ENCODE measurements at regions not wholly inside any gene's neighbourhood (a gene's known extent, or its start where the extent isn't known, plus 50 kb on each side); places are given as distances from the start of the nearest gene placed in this dataset.

DNA sequence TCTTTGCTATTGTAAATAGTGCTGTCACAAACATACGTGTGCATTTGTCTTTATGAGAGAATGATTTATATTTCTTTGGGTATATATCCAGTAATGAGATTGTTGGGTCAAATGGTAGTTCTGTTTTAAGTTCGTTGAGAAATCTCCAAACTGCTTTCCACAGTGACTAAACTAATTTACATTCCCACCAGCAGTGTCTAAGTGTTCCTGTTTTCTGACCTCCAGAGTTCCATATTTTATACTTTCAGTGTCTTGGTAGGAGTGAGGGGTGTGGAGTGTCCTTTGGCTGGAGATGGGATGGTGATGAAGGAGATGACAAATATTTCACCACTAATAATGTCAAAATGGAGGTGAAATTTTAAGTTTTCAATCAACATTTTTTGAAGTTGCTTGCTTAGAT lies 86.4 kb downstream of the DACT1 start:
- Histone ChIP-seq H2AFZ (ENCODE audit: insufficient read depth, low read depth, low read length, poor library complexity, severe bottlenecking) (no peak overlapping the region), H4K20me1 (ENCODE audit: control insufficient read depth, insufficient read depth, low read length, poor library complexity, severe bottlenecking) (no peaks in the 10 kb centered on the region), H3K4me2 (replicated peaks; ENCODE audit: low read depth, low read length, poor library complexity, severe bottlenecking) (no peak overlapping the region), H3K36me3 (replicated peaks in 1 of 2; ENCODE audit: control extremely low read depth in 1 of 2, control insufficient read depth in 1 of 2, extremely low read depth in 1 of 2, insufficient read depth in 2 of 2, low read length in 1 of 2) (no peaks in the 10 kb centered on the region), H3K4me1 (ENCODE audit: control insufficient read depth in 2 of 2, insufficient read depth in 2 of 2, low read length in 2 of 2) (no peaks in the 10 kb centered on the region), H3K27ac (ENCODE audit: low read length in 2 of 2) (no peak overlapping the region), H3K9me3 (ENCODE audit: control extremely low read depth in 1 of 3, control insufficient read depth in 2 of 3, insufficient read depth in 1 of 3, low read length in 2 of 3) (peaks cover 0 to 1% (median 0%) of the 10 kb centered on the region in 3 donors), H3K4me3 (ENCODE audit: control extremely low read depth in 1 of 5, extremely low read depth in 1 of 5, insufficient read depth in 1 of 5, low read depth in 2 of 5, low read length in 4 of 5) (no peak overlapping the region), H3K9ac (ENCODE audit: low read length) (no peak overlapping the region), H3K79me2 (ENCODE audit: control insufficient read depth, insufficient read depth, low read length) (no peaks in the 10 kb centered on the region), H3K27me3 (replicated peaks in 1 of 4; ENCODE audit: control extremely low read depth in 1 of 4, control insufficient read depth in 3 of 4, insufficient read depth in 4 of 4, low read length in 3 of 4) (no peaks in the 10 kb centered on the region)
- no peak overlapping the region for H3K4me3 Mint-ChIP-seq
- intact Hi-C loops (cut with micrococcal nuclease) = no loop called here
- H3K27ac Mint-ChIP-seq = no peak overlapping the region
- WGBS (ENCODE audit: insufficient coverage) = 80% methylated on average over 1 of the region's 2 CpGs
- TF ChIP-seq EZH2 (IDR thresholded peaks at IDR 0.05; ENCODE audit: borderline replicate concordance, insufficient read depth, low read depth, low read length, poor library complexity, severe bottlenecking) = no peak
- TF ChIP-seq, protein P1, sequence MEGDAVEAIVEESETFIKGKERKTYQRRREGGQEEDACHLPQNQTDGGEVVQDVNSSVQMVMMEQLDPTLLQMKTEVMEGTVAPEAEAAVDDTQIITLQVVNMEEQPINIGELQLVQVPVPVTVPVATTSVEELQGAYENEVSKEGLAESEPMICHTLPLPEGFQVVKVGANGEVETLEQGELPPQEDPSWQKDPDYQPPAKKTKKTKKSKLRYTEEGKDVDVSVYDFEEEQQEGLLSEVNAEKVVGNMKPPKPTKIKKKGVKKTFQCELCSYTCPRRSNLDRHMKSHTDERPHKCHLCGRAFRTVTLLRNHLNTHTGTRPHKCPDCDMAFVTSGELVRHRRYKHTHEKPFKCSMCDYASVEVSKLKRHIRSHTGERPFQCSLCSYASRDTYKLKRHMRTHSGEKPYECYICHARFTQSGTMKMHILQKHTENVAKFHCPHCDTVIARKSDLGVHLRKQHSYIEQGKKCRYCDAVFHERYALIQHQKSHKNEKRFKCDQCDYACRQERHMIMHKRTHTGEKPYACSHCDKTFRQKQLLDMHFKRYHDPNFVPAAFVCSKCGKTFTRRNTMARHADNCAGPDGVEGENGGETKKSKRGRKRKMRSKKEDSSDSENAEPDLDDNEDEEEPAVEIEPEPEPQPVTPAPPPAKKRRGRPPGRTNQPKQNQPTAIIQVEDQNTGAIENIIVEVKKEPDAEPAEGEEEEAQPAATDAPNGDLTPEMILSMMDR (IDR thresholded peaks at IDR 0.05) = no peak
- no peaks in the 10 kb centered on the region for H3K9me3 Mint-ChIP-seq (ENCODE audit: insufficient read depth)
- DNase-seq = no peak
- no peaks in the 10 kb centered on the region for H3K4me1 Mint-ChIP-seq
- POLR2A ChIA-PET = no interaction called here
- ATAC-seq (ENCODE audit: low read depth) = no peak
- CTCF ChIA-PET = no interaction called here
- H3K27me3 Mint-ChIP-seq = peaks cover 6% of the 10 kb centered on the region

DNA sequence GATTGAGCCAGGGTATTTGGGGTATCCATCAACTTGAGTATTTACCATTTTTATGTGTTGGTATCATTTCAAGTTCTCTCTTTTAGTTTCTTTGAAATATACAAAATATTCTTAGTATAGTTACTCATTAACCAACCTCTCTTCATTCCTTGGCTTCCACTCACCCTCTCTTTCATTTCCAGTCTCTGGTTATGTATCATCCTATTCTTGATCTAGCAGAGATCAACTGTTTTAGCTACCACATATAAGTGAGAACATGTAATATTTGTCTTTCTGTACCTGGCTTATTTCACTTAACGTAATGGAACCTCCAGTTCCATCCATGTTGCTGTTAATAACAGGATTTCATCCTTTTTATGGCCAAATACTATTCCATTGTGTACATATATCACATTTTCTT lies 86.9 kb downstream of the DACT1 start:
- Histone ChIP-seq H3K79me2 (ENCODE audit: control insufficient read depth, insufficient read depth, low read length) (no peaks in the 10 kb centered on the region), H3K36me3 (replicated peaks in 1 of 2; ENCODE audit: control extremely low read depth in 1 of 2, control insufficient read depth in 1 of 2, extremely low read depth in 1 of 2, insufficient read depth in 2 of 2, low read length in 1 of 2) (no peaks in the 10 kb centered on the region), H4K20me1 (ENCODE audit: control insufficient read depth, insufficient read depth, low read length, poor library complexity, severe bottlenecking) (no peaks in the 10 kb centered on the region), H3K4me2 (replicated peaks; ENCODE audit: low read depth, low read length, poor library complexity, severe bottlenecking) (no peak overlapping the region), H2AFZ (ENCODE audit: insufficient read depth, low read depth, low read length, poor library complexity, severe bottlenecking) (no peak overlapping the region), H3K4me3 (ENCODE audit: control extremely low read depth in 1 of 5, extremely low read depth in 1 of 5, insufficient read depth in 1 of 5, low read depth in 2 of 5, low read length in 4 of 5) (no peak overlapping the region), H3K9ac (ENCODE audit: low read length) (no peak overlapping the region), H3K27ac (ENCODE audit: low read length in 2 of 2) (no peak overlapping the region), H3K27me3 (replicated peaks in 1 of 4; ENCODE audit: control extremely low read depth in 1 of 4, control insufficient read depth in 3 of 4, insufficient read depth in 4 of 4, low read length in 3 of 4) (no peaks in the 10 kb centered on the region), H3K9me3 (ENCODE audit: control extremely low read depth in 1 of 3, control insufficient read depth in 2 of 3, insufficient read depth in 1 of 3, low read length in 2 of 3) (peaks cover 0 to 1% (median 0%) of the 10 kb centered on the region in 3 donors), H3K4me1 (ENCODE audit: control insufficient read depth in 2 of 2, insufficient read depth in 2 of 2, low read length in 2 of 2) (no peaks in the 10 kb centered on the region)
- intact Hi-C loops (cut with micrococcal nuclease) = no loop called here
- ChIA-PET CTCF (no interaction called here), POLR2A (no interaction called here)
- ATAC-seq (ENCODE audit: low read depth) = no peak
- Mint-ChIP-seq H3K9me3 (ENCODE audit: insufficient read depth) (no peaks in the 10 kb centered on the region), H3K4me3 (no peak overlapping the region), H3K4me1 (no peaks in the 10 kb centered on the region), H3K27ac (no peak overlapping the region), H3K27me3 (peaks cover 5% of the 10 kb centered on the region)
- DNase-seq = no peak
- TF ChIP-seq EZH2 (IDR thresholded peaks at IDR 0.05; ENCODE audit: borderline replicate concordance, insufficient read depth, low read depth, low read length, poor library complexity, severe bottlenecking) = no peak
- TF ChIP-seq, protein P1 (IDR thresholded peaks at IDR 0.05) = no peak
- WGBS (ENCODE audit: insufficient coverage) = no CpG with 5 or more reads among the region's 1 CpG

All from B cell (primary cell).